HG03469 (cell line): ENCODE measurements at regions not wholly inside any gene's neighbourhood (a gene's known extent, or its start where the extent isn't known, plus 50 kb on each side); places are given as distances from the start of the nearest gene placed in this dataset.

Experiments used
- ATAC-seq: cut with Tn5 transposase; IDR thresholded peaks from one replicate; pipeline ENCODE4 v1.9.1; 2021; ENCODE audit warnings: mild to moderate bottlenecking, moderate library complexity, moderate number of reproducible peaks; ENCODE audit not compliant: unreplicated experiment

DNA sequence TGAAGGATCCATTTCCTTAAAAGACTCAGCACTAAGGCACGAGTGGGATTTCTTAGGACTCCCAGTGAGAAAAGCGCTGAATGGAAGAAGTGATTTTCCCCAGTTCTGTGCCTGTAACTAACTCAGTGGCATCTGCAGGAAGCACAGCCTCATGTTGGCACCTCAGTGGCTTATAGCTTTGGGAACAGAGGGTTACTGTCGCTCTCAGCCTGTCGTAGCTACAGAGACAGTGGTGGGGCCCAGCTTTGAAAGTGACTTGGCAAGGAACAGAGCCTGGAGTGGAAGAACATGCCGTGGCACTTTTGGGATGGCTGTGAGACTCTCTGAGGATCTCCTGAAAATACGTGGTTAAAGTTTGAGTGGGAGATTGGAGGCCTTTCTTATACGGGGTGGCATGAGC, 242.4 kb upstream of the MYOCD start:
- no peak for ATAC-seq

DNA sequence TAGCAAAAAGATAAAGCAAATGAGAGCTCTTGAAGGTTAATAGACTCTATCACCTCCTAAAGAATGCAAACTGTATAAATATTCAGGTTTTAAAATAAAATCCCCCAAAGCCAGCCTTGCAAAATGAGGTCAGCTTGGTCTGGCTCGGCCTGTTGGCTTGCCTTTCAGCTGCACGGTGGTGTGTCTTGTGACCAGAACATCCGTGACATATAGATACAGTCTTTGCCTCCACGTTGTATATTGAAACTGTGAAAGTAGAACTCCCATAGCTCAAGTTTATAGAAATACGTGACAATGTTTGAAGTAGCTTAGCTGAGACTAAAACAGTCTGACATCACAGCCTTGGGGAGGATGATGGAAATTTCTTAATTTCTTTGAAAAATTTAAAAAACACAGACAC, 236.6 kb upstream of the MYOCD start:
- no peak for ATAC-seq

- ATAC-seq: peak; percentile 79
Measured at GRCh38 chr17:12431188-12431587, 234.5 kb upstream of the MYOCD start.

DNA sequence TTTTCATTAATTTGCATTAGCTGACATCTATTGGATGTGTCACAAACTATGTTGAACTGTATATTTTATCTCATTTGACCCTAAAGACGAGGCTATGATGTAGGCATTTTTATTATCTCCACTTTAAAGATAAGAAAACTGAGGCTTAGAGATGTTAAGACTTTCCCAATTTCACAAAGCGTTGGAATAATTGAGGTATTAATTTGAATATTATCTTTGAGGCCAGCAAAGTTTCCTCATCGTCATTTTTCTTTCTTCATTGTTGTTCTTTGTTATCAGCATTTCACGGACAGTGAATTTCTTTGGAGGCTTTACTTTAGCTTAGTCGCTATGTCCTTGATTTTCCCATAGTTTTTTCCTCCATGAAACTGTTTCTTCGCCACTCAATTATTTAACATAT, 227.5 kb upstream of the MYOCD start:
- no peak for ATAC-seq

DNA sequence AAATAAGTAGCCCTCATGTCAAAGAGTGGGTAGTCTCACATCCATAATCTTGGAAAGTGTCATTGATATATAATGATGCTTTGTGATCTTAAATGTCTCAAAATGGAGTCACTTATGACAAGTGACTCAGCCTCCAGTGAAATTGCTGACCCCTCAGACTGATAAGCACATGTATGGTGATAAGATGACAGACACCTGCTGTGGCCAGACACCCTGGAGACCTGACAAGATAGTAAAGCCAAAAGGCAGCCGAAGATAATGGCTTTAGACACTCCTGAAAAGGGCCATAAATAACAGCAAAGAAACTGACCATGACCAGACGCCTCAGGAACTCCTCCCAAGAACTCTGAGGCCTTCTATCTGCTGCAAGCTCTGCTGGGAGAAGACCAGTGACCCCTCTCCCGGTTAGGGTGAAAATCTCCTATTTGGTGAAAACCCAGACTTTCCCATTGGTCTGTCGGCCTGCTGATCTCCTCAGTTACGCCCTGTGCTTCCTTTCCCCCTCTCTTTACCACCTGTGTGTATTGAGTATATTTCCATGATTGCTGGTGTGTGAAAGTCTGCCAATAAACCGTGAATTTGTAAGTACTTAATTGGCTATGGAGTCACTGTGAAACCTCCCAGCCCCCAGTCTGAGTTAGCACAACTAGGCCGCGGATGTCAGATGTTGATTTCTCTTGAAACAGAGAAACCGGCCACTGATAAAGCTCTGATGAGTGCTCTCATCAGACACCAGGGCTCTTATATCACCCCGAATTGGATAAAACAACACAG, 226.7 kb upstream of the MYOCD start:
- ATAC-seq: no peak

- ATAC-seq: no peak
Measured at GRCh38 chr17:12445331-12445730, 220.4 kb upstream of the MYOCD start.

- no peak for ATAC-seq
Measured at GRCh38 chr17:12457493-12457892, 208.2 kb upstream of the MYOCD start.

- no peak for ATAC-seq
Measured at GRCh38 chr17:12459736-12460135, 206.0 kb upstream of the MYOCD start.

DNA sequence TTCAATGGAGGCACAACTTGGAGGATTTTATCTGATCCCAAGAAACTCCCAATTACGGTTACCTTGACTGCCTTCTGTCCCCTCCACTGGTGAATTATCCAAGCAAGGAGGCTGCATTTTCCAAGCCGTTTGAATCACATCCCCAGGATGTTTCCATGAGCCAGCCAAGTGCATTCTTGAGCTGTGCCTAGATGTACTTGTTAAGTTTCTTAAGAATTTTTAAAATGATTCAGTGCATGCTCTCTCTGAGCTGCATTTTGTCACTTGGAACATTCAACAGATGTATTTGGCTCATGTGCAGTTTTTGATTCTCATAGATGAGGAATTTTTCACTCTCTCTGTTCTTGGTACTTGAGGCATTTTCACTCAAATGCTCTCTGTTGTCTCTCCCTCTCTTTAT, 202.6 kb upstream of the MYOCD start:
- ATAC-seq: no peak

DNA sequence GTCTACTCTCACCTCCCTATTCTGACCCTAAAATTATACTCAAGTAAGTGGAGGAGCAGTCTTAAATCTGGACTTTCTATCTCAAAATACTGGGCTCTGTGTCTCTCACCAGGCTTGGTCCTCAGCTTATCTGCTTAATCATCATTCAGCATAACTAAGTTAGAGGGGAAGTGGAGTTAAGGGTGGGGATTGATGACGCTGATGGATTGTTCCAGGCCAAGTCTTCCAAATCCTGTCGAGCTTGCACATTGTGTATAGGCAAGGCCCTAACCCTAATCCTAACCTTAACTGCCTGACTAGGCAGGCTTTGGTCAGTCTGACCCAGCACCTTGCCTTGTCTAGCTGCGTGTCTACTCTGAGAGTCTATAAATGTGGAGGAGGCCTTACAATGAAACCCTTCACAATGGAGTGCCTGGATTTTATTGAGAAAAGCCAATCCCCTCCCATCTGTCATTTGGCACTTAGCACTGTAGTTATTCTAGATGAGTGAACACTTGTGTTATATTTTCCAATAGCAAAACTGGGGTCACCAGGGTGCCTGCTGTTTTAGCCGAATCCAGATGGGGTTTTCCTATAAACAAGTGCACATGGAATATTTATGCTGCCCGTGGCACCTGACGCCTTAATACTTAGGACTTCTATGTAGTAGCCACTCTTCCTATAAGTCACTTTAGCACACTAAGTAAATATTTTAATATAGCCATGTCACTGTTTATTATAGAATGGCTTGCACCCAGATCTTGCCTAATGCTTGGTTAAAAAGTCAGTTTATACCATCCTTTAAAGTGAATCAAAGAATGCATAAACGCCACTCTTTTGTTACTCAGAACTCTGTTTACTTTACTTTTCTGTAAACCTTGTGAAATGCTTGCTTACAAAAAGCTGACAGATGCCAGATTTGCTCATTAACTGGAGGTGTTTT, 193.2 kb upstream of the MYOCD start:
- ATAC-seq: no peak

GRCh38 chr17:12478311-12478710, 187.4 kb upstream of the MYOCD start:
- no peak for ATAC-seq

GRCh38 chr17:12485361-12485906, 180.3 kb upstream of the MYOCD start:
- ATAC-seq: no peak

GRCh38 chr17:12489325-12489724, 176.4 kb upstream of the MYOCD start:
- no peak for ATAC-seq

DNA sequence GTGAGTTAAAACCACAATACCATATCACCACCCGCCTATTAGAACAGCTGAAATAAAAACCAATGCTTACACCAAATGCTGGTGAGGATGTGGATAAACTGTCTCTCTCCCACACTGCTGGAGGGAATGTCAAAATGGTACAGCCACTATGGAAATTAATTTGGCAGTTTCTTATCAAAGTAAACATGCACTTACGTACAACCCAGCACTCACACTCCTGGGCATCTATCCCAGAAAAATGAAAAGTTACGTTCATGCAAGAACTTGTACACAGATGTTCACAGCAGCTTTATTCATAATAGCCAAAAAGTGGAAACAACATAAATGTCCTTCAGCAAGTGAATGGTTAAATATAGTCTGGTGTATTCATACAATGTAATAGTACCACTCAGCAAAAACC, 173.2 kb upstream of the MYOCD start:
- no peak for ATAC-seq

GRCh38 chr17:12505866-12506265, 159.8 kb upstream of the MYOCD start:
- ATAC-seq: no peak

DNA sequence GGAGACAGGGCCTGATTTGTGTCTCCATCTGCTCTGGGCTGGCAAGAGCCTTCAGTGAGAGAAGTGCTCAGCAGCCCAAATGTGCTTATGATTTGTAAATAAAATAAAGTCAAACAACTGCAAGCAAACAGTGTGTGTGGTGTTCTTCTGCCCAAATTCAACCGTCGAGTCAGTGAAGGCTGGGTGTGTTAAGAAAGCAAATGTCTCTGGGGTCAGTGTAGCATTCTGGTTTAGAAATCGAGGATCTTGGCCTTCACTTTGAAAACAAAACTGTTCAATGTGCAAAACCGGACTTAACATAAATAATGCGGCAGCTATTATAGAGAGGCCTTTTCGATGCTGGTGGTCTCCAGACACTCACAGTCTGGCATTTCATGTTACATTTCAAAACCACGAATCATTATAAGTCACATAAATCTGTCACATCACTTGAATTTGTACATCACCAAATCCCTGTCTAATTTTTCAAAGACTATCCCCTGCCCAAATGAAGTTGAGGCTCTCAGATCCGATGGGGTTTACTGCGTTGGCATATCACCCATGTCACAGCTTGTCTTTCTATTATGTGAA, 158.6 kb upstream of the MYOCD start:
- ATAC-seq: no peak

- ATAC-seq: no peak
Measured at GRCh38 chr17:12509801-12510200, 155.9 kb upstream of the MYOCD start.

GRCh38 chr17:12510535-12510934, 155.2 kb upstream of the MYOCD start:
- ATAC-seq: no peak

GRCh38 chr17:12512694-12513355, 152.9 kb upstream of the MYOCD start:
- no peak for ATAC-seq

- ATAC-seq: no peak
Measured at GRCh38 chr17:12514596-12514995, 151.1 kb upstream of the MYOCD start.
